ENCODE measurements at regions not wholly inside any gene's neighbourhood (a gene's known extent, or its start where the extent isn't known, plus 50 kb on each side); places are given as distances from the start of the nearest gene placed in this dataset.

GRCh38 chr4:178789279-178789678 lies 1347.0 kb upstream of the AGA start:
- DNase-seq (ENCODE audit: low read depth) = no peak

DNA sequence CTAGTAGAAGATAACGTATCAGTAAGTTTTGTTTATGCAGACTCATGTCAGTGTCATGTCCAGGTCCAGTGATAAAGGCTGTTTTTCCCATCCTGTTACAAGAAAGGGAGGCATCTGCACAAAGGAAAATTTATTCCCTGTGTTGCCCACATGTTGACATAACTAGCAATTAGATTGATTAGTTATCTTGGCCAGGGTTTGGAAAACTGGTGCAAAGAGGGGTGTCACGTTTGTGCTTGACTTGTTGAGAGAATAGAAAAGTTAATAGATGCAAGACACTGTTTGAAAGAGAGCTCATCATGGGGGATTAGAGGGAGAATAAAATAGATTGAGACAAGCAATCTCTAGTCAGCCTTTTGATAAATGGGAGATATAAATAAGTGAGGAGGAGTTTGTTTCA lies 1357.0 kb upstream of the AGA start:
- no peak for DNase-seq (ENCODE audit: low read depth)

DNA sequence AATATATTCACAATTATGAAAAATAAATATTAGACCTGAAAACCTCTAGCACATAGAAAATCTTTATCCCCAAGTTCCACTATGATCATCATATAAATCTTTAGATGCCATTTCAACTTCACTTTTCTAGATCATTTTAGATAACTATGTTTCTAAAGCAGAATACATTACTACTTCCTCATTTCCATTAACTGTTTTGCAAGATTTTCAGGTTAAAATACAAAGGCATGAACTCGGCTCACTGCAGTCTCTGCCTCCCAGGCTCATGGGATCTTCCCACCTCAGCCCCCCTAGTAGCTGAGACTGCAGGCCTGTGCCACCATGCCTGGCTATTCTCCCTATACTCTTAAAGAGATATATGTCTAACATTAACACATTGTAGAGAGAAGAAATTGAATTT lies 1365.9 kb upstream of the AGA start:
- no peak for DNase-seq (ENCODE audit: low read depth)

- DNase-seq (ENCODE audit: low read depth) = no peak
These were observed 1367.7 kb upstream of the AGA start for GRCh38 chr4:178809921-178810320.

DNA sequence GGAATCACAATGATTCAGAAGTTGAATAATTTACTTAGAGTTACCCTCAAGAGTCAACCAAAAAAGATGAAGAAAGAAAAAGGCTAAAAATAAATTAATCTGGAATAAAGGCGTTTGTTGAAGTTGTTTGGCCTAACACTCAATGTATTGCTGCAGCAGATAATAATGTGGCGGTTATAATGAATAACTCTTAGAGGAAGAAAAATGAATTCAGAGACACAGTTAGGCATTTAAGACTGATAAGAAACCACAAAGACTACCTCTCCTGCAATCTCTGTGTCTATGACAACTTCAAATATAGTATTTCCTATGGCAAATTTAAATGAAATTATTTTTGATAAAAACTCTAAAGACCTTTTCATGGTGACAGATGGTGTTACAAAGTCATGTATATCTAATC lies 1369.1 kb upstream of the AGA start:
- no peak for DNase-seq (ENCODE audit: low read depth)

DNA sequence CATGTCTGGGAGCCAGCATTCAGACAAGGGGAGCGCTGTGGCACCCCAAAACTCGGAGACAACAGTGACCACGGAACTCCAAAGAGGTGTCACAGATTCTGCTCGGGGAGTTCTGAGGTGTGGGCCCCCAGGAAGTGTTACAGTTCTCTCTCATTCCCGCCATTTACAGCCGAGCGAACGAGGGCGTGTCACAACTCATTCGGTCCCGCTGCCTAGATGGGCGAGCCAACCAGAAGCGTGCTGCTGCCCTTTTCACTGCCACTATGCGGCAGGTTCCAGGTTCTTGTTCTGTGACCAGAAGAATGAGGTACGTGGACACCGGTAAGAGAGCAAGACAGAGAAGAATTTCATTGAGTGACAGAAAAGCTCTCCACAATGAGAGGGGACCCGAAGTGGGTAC lies 1370.6 kb upstream of the AGA start:
- DNase-seq (ENCODE audit: low read depth) = no peak

GRCh38 chr4:178814908-178815307 lies 1372.7 kb upstream of the AGA start:
- no peak for DNase-seq (ENCODE audit: low read depth)

- DNase-seq (ENCODE audit: low read depth) = peak; percentile 3
These were observed 1381.5 kb upstream of the AGA start for GRCh38 chr4:178823673-178824295.

GRCh38 chr4:178836865-178837264 lies 1394.6 kb upstream of the AGA start:
- DNase-seq (ENCODE audit: low read depth) = no peak

- DNase-seq (ENCODE audit: low read depth) = no peak
These were observed 1396.5 kb upstream of the AGA start for GRCh38 chr4:178838776-178839175.

GRCh38 chr4:178856139-178856800 lies 1414.0 kb upstream of the AGA start:
- no peak for DNase-seq (ENCODE audit: low read depth)

GRCh38 chr4:178871476-178871875 lies 1429.2 kb upstream of the AGA start:
- no peak for DNase-seq (ENCODE audit: low read depth)

DNA sequence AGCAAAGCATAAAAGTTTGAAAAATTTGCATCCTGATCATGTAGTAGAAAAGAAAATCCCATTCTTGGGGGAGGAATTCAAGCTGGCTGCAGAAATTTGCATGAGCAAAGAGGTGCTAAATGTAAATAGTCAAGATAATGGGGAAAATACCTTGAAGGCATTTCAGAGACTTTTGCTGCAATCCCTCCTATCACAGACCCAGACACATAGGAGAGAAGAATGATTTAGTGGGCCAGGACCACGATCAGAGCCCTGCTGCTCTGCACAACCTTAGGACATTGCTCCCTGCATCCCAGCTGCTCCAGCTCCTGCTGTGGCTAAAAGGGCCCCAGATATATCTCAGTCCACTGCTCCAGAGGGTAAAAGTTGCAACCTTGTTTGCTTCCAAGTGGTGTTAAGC lies 1439.7 kb upstream of the AGA start:
- no peak for DNase-seq (ENCODE audit: low read depth)

- DNase-seq (ENCODE audit: low read depth) = no peak
These were observed 1451.9 kb upstream of the AGA start for GRCh38 chr4:178894126-178894525.

- DNase-seq (ENCODE audit: low read depth) = no peak
These were observed 1456.8 kb upstream of the AGA start for GRCh38 chr4:178899084-178899483.

GRCh38 chr4:178917756-178918155 lies 1475.5 kb upstream of the AGA start:
- DNase-seq (ENCODE audit: low read depth) = no peak

- no peak for DNase-seq (ENCODE audit: low read depth)
These were observed 1494.9 kb upstream of the AGA start for GRCh38 chr4:178937130-178937529.

GRCh38 chr4:178941975-178942374 lies 1499.7 kb upstream of the AGA start:
- DNase-seq (ENCODE audit: low read depth) = no peak

- no peak for DNase-seq (ENCODE audit: low read depth)
These were observed 1511.3 kb upstream of the AGA start for GRCh38 chr4:178953447-178954120.

DNA sequence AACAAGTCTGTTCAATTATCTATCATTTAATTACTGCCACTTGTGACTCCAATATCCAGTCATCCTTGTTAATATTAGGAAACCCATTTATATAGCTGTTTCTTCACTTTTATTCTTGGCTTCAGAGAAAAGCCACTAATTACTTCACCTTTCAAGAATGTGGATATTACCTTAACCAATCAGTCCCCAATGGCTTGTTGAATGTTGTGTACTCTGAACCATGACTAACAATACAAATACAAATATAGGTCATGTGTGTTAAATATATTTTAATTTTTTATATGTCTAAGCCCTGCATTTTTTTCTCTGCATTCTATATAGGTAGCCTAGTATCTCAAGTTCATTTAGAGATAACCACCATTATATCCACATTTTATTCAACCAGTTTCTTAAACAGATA lies 1513.4 kb upstream of the AGA start:
- no peak for DNase-seq (ENCODE audit: low read depth)

DNA sequence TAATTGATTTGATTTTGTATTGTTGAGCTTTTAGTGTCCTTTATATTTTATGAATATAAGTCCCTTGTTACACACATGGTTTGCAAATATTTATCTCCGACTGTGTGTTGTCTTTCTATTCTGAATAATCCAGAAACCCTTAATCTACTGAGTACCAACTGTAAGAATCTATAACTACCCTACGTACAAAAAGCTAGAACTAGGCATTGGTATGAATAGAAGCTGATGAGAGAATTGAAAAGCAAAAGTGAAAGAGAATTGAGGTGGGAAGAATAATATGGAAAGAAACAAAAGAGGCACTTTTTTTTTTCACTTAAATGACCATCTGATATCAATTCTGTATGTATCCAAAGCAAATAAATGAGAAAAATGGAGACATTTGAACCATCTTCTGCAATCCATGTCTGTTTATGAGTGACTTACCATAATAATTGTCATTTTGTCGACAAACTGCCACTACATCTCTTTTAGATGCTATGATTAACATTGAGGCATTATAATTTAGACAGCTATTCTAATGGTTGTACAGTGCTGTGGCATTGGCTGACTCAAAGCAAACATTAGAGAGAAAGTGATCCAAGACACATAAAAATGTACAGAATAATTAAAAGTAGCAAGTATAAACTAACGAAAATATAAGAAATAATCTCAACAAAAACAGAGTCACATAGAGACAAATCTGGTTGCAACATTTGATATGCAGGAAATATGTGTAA lies 1516.6 kb upstream of the AGA start:
- no peak for DNase-seq (ENCODE audit: low read depth)

DNA sequence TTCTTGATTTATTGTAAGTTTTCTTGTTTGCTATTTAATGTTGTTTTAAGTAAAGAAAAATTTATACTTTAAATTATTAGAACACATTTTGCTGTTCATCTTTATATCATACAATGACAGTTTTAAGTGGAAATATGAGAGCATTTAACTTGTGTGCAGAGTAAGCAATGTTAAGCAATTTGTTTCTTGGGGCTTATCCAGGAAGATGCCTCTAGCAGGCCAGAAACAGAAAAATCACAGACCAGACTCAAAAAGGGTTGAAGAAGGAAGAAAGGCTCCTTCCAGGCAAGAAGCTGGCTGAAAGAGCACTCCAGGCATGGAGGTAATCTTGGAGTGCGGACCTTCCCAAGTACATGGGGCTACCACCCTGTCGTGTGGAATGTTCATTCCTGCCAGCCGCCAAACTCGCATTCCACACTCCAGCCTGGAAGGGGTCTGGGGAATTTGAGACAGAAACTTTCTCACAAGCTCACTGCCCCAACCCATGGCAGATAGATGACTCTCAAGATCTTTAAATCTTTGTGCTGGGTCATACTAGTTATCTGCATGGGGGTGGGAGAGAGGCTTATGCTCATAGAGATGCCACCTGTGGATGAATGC lies 1521.3 kb upstream of the AGA start:
- no peak for DNase-seq (ENCODE audit: low read depth)

Measured in RPMI7951 (cell line).